ENCODE measurements at regions not wholly inside any gene's neighbourhood (a gene's known extent, or its start where the extent isn't known, plus 50 kb on each side); places are given as distances from the start of the nearest gene placed in this dataset.

- DNase-seq (ENCODE audit: extremely low spot score): peak; percentile 38
- POLR2A ChIA-PET: interaction anchor here (0.5 kb wide), 1 partner anchor 961 kb away, joined by 3 read pairs; no protein-coding TSS in a partner anchor
- CTCF ChIA-PET: interaction anchor here (1.6 to 1.9 kb wide), 2 partner anchors 16 to 51 kb away, joined by 4 to 5 read pairs; no protein-coding TSS in a partner anchor
- no peak for TF ChIP-seq CTCF (IDR thresholded peaks at IDR 0.05; ENCODE audit: control extremely low read depth, extremely low read depth, low read depth, missing control alignments)
Measured at GRCh38 chr3:124634210-124635168, 95.8 kb upstream of the UMPS start.

- no peak for TF ChIP-seq CTCF (IDR thresholded peaks at IDR 0.05; ENCODE audit: control extremely low read depth, extremely low read depth, low read depth, missing control alignments)
- CTCF ChIA-PET: interaction anchor here (0.9 to 1.9 kb wide), 5 partner anchors 11 to 50 kb away, joined by 3 to 5 read pairs (median 4); no protein-coding TSS in a partner anchor
- POLR2A ChIA-PET: no interaction called here
- no peak for DNase-seq (ENCODE audit: extremely low spot score)
Measured at GRCh38 chr3:124635169-124635539, 95.1 kb upstream of the UMPS start.

- TF ChIP-seq CTCF (IDR thresholded peaks at IDR 0.05; ENCODE audit: control extremely low read depth, extremely low read depth, low read depth, missing control alignments): no peak
- ChIA-PET CTCF (interaction anchor here (0.9 to 2.9 kb wide), 12 partner anchors 9 to 77 kb away, joined by 3 to 12 read pairs (median 4); no protein-coding TSS in a partner anchor), POLR2A (interaction anchor here (0.6 kb wide), 1 partner anchor 22 kb away, joined by 3 read pairs; no protein-coding TSS in a partner anchor)
- DNase-seq (ENCODE audit: extremely low spot score): no peak
Measured at GRCh38 chr3:124636101-124636862, 94.0 kb upstream of the UMPS start.

- CTCF ChIA-PET: interaction anchor here (0.8 to 2.9 kb wide), 10 partner anchors 10 to 77 kb away, joined by 3 to 12 read pairs (median 4); no protein-coding TSS in a partner anchor
- no peak for TF ChIP-seq CTCF (IDR thresholded peaks at IDR 0.05; ENCODE audit: control extremely low read depth, extremely low read depth, low read depth, missing control alignments)
- POLR2A ChIA-PET: no interaction called here
- no peak for DNase-seq (ENCODE audit: extremely low spot score)
Measured at GRCh38 chr3:124636863-124637296, 93.4 kb upstream of the UMPS start.

- ChIA-PET POLR2A (no interaction called here), CTCF (interaction anchor here (0.6 to 1.8 kb wide), 11 partner anchors 9 to 851 kb away, joined by 3 to 7 read pairs (median 4); no protein-coding TSS in a partner anchor)
- DNase-seq (ENCODE audit: extremely low spot score): no peak
- no peak for TF ChIP-seq CTCF (IDR thresholded peaks at IDR 0.05; ENCODE audit: control extremely low read depth, extremely low read depth, low read depth, missing control alignments)
Measured at GRCh38 chr3:124639406-124640237, 90.6 kb upstream of the UMPS start.

All from GM10248 (cell line).